ENCODE measurements at regions not wholly inside any gene's neighbourhood (a gene's known extent, or its start where the extent isn't known, plus 50 kb on each side); places are given as distances from the start of the nearest gene placed in this dataset.

GRCh38 chr7:3201306-3201705, 99.7 kb upstream of the SDK1 start:
- no peak overlapping the region for H3K23ac ChIP-seq (ENCODE audit: low read depth, low read length, poor library complexity)
- no peak overlapping the region for H3K4me3 ChIP-seq (ENCODE audit: low read length in 2 of 2)
- no CpG with 5 or more reads among the region's 1 CpG for WGBS, 2 donors (ENCODE audit: extremely low coverage in 2 of 2, insufficient read length in 2 of 2, insufficient replicate concordance in 1 of 2)
- H3K9ac ChIP-seq (ENCODE audit: low read depth, low read length, poor library complexity), result no peak overlapping the region
- no peak overlapping the region for H4K91ac ChIP-seq (ENCODE audit: low read depth, low read length, poor library complexity)
- no peak overlapping the region for H3K27ac ChIP-seq (replicated peaks; ENCODE audit: low read length)
- H3K14ac ChIP-seq (ENCODE audit: low read length), result no peak overlapping the region
- no peak overlapping the region for H4K8ac ChIP-seq (ENCODE audit: low read depth, low read length)
- no peak overlapping the region for H2AFZ ChIP-seq (ENCODE audit: low read length)
- H3K36me3 ChIP-seq (replicated peaks in 1 of 2; ENCODE audit: control insufficient read depth in 2 of 2, insufficient read depth in 2 of 2, low read length in 2 of 2), result no peaks in the 10 kb centered on the region
- H2AK5ac ChIP-seq (ENCODE audit: low read depth, low read length), result no peak overlapping the region
- H2BK5ac ChIP-seq (ENCODE audit: low read length), result no peak overlapping the region
- no peak overlapping the region for H2BK15ac ChIP-seq (ENCODE audit: low read length)
- no peaks in the 10 kb centered on the region for H3K27me3 ChIP-seq (ENCODE audit: control insufficient read depth in 3 of 3, insufficient read depth in 3 of 3, low read depth in 1 of 3, low read length in 3 of 3)
- no peaks in the 10 kb centered on the region for H3K79me1 ChIP-seq (ENCODE audit: low read depth, low read length)
- H2BK12ac ChIP-seq (ENCODE audit: low read length), result no peak overlapping the region
- no peak overlapping the region for H3K4me2 ChIP-seq (ENCODE audit: insufficient read depth, low read length, poor library complexity, severe bottlenecking)
- no peak overlapping the region for H3K18ac ChIP-seq (ENCODE audit: low read length)
- peaks cover 0 to 1% of the 10 kb centered on the region in 2 donors for H3K4me1 ChIP-seq (ENCODE audit: control insufficient read depth in 2 of 2, insufficient read depth in 1 of 2, low read depth in 1 of 2, low read length in 2 of 2)
- H2BK120ac ChIP-seq (ENCODE audit: low read depth, low read length), result no peak overlapping the region
- H3K4ac ChIP-seq (ENCODE audit: low read length), result no peak overlapping the region
- H3K9me3 ChIP-seq (replicated peaks in 1 of 2; ENCODE audit: control insufficient read depth in 2 of 2, insufficient read depth in 1 of 2, low read depth in 1 of 2, low read length in 2 of 2), result peaks cover 4 to 19% of the 10 kb centered on the region in 2 donors
- DNase-seq (ENCODE audit: low spot score), result no peak

DNA sequence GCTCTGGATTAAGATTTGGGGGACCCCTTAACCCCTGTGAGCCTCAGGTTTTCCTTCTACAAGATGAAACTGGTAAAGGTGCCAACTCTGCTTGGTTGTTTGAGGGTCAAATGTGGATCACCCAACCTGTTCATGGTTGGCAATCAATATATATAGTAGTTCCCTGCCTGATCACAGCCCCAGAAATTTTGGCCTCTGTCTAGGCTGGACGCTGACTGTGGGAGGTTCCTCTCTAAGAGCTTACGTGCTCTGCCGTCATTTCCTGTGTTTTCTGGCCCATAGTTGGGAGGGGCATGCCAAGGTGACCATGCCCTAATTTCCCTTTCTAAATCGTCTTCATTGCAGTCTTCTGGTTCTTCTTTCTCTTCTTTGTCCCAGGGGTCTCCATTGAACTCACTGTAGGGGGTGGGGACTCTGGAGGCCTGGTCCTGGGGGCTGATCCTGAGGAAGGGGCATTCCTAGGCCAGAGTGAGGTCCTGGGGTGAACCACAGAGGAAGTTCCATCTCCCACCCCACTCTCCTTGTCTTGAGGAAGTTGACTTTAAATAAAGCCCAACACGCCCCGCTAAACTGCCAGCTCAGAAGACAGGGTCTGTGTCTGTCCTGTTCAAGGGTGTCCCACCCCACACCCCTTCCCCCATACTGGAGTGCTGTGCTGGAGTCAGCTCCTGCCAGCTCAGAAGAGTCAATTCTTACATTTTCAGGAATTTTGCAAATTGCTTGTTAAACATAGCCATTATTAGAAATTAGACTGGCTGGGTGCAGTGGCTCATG, 98.9 kb upstream of the SDK1 start:
- Histone ChIP-seq H2BK12ac (ENCODE audit: low read length) (no peak overlapping the region), H3K9ac (ENCODE audit: low read depth, low read length, poor library complexity) (no peak overlapping the region), H4K91ac (ENCODE audit: low read depth, low read length, poor library complexity) (no peak overlapping the region), H2BK120ac (ENCODE audit: low read depth, low read length) (no peak overlapping the region), H2BK5ac (ENCODE audit: low read length) (no peak overlapping the region), H3K79me1 (ENCODE audit: low read depth, low read length) (no peaks in the 10 kb centered on the region), H3K36me3 (replicated peaks in 1 of 2; ENCODE audit: control insufficient read depth in 2 of 2, insufficient read depth in 2 of 2, low read length in 2 of 2) (no peaks in the 10 kb centered on the region), H4K8ac (ENCODE audit: low read depth, low read length) (no peak overlapping the region), H3K4me3 (ENCODE audit: low read length in 2 of 2) (no peak overlapping the region), H3K4ac (ENCODE audit: low read length) (no peak overlapping the region), H2AK5ac (ENCODE audit: low read depth, low read length) (no peak overlapping the region), H3K27ac (replicated peaks; ENCODE audit: low read length) (no peak overlapping the region), H3K23ac (ENCODE audit: low read depth, low read length, poor library complexity) (no peak overlapping the region), H3K27me3 (ENCODE audit: control insufficient read depth in 3 of 3, insufficient read depth in 3 of 3, low read depth in 1 of 3, low read length in 3 of 3) (no peaks in the 10 kb centered on the region), H3K9me3 (replicated peaks in 1 of 2; ENCODE audit: control insufficient read depth in 2 of 2, insufficient read depth in 1 of 2, low read depth in 1 of 2, low read length in 2 of 2) (peaks cover 2 to 19% of the 10 kb centered on the region in 2 donors), H2BK15ac (ENCODE audit: low read length) (no peak overlapping the region), H2AFZ (ENCODE audit: low read length) (peak overlapping the region; percentile 24), H3K14ac (ENCODE audit: low read length) (no peak overlapping the region), H3K4me1 (ENCODE audit: control insufficient read depth in 2 of 2, insufficient read depth in 1 of 2, low read depth in 1 of 2, low read length in 2 of 2) (no peaks in the 10 kb centered on the region), H3K18ac (ENCODE audit: low read length) (no peak overlapping the region), H3K4me2 (ENCODE audit: insufficient read depth, low read length, poor library complexity, severe bottlenecking) (no peak overlapping the region)
- no peak for DNase-seq (ENCODE audit: low spot score)
- WGBS, 2 donors (ENCODE audit: extremely low coverage in 2 of 2, insufficient read length in 2 of 2, insufficient replicate concordance in 1 of 2), result no CpG with 5 or more reads among the region's 6 CpGs

DNA sequence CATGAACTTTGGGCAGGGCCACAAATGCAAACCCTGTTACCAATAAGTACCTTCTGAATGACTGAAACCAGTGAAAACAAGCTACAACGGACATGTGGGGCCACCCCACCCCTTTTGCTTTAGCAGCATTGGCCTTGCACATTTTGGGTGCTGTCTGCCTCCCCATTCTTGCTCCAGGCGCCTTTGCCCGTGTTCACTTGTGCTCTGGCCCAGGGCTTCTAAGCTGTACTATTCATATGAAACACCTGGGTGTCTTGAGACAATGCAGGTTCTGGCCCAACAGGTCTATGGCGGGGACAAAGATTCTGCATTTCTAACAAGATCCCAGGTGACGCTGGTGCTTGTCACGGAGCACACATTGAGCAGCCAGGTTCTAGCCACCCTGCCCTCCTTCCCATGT, 96.5 kb upstream of the SDK1 start:
- Histone ChIP-seq H3K36me3 (replicated peaks in 1 of 2; ENCODE audit: control insufficient read depth in 2 of 2, insufficient read depth in 2 of 2, low read length in 2 of 2) (no peaks in the 10 kb centered on the region), H4K91ac (ENCODE audit: low read depth, low read length, poor library complexity) (no peak overlapping the region), H4K8ac (ENCODE audit: low read depth, low read length) (no peak overlapping the region), H2BK15ac (ENCODE audit: low read length) (no peak overlapping the region), H2BK120ac (ENCODE audit: low read depth, low read length) (no peak overlapping the region), H2AK5ac (ENCODE audit: low read depth, low read length) (no peak overlapping the region), H3K14ac (ENCODE audit: low read length) (no peak overlapping the region), H3K27ac (replicated peaks; ENCODE audit: low read length) (no peak overlapping the region), H3K4me1 (ENCODE audit: control insufficient read depth in 2 of 2, insufficient read depth in 1 of 2, low read depth in 1 of 2, low read length in 2 of 2) (no peaks in the 10 kb centered on the region), H3K4ac (ENCODE audit: low read length) (no peak overlapping the region), H3K79me1 (ENCODE audit: low read depth, low read length) (no peaks in the 10 kb centered on the region), H2BK5ac (ENCODE audit: low read length) (no peak overlapping the region), H3K18ac (ENCODE audit: low read length) (no peak overlapping the region), H3K23ac (ENCODE audit: low read depth, low read length, poor library complexity) (no peak overlapping the region), H3K9me3 (replicated peaks in 1 of 2; ENCODE audit: control insufficient read depth in 2 of 2, insufficient read depth in 1 of 2, low read depth in 1 of 2, low read length in 2 of 2) (peaks cover 2 to 11% of the 10 kb centered on the region in 2 donors), H3K27me3 (ENCODE audit: control insufficient read depth in 3 of 3, insufficient read depth in 3 of 3, low read depth in 1 of 3, low read length in 3 of 3) (no peaks in the 10 kb centered on the region), H2BK12ac (ENCODE audit: low read length) (no peak overlapping the region), H3K4me3 (ENCODE audit: low read length in 2 of 2) (no peak overlapping the region), H2AFZ (ENCODE audit: low read length) (no peak overlapping the region), H3K9ac (ENCODE audit: low read depth, low read length, poor library complexity) (no peak overlapping the region), H3K4me2 (ENCODE audit: insufficient read depth, low read length, poor library complexity, severe bottlenecking) (no peak overlapping the region)
- no CpG with 5 or more reads among the region's 6 CpGs for WGBS, 2 donors (ENCODE audit: extremely low coverage in 2 of 2, insufficient read length in 2 of 2, insufficient replicate concordance in 1 of 2)
- no peak for DNase-seq (ENCODE audit: low spot score)

DNA sequence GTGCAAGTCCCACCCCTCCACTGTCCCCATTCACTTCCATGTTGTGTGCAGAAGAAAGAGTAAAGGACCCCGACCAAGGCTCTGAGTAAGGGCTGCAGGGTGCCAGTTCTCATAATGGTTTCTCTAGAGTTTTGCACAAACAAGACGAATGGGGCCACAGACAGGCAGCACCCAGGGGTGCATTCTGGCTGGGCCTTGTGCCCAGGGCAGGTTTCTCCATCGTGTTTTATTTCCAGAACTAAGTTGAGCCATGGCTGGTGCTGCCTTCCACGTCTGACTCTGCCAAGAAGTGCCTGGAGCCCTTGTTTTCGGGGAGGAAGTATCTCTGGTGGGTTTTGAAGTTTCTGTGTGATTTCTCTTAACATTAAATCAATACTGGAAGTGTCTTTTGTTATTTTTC, 95.0 kb upstream of the SDK1 start:
- Histone ChIP-seq H3K27me3 (ENCODE audit: control insufficient read depth in 3 of 3, insufficient read depth in 3 of 3, low read depth in 1 of 3, low read length in 3 of 3) (no peaks in the 10 kb centered on the region), H2BK12ac (ENCODE audit: low read length) (no peak overlapping the region), H3K27ac (replicated peaks; ENCODE audit: low read length) (no peak overlapping the region), H2AK5ac (ENCODE audit: low read depth, low read length) (no peak overlapping the region), H2AFZ (ENCODE audit: low read length) (no peak overlapping the region), H3K14ac (ENCODE audit: low read length) (no peak overlapping the region), H3K4ac (ENCODE audit: low read length) (no peak overlapping the region), H4K8ac (ENCODE audit: low read depth, low read length) (no peak overlapping the region), H3K9ac (ENCODE audit: low read depth, low read length, poor library complexity) (no peak overlapping the region), H3K18ac (ENCODE audit: low read length) (no peak overlapping the region), H3K4me2 (ENCODE audit: insufficient read depth, low read length, poor library complexity, severe bottlenecking) (no peak overlapping the region), H2BK15ac (ENCODE audit: low read length) (no peak overlapping the region), H3K4me1 (ENCODE audit: control insufficient read depth in 2 of 2, insufficient read depth in 1 of 2, low read depth in 1 of 2, low read length in 2 of 2) (no peaks in the 10 kb centered on the region), H3K36me3 (replicated peaks in 1 of 2; ENCODE audit: control insufficient read depth in 2 of 2, insufficient read depth in 2 of 2, low read length in 2 of 2) (no peaks in the 10 kb centered on the region), H4K91ac (ENCODE audit: low read depth, low read length, poor library complexity) (no peak overlapping the region), H2BK5ac (ENCODE audit: low read length) (no peak overlapping the region), H3K23ac (ENCODE audit: low read depth, low read length, poor library complexity) (no peak overlapping the region), H3K79me1 (ENCODE audit: low read depth, low read length) (no peaks in the 10 kb centered on the region), H2BK120ac (ENCODE audit: low read depth, low read length) (no peak overlapping the region), H3K4me3 (ENCODE audit: low read length in 2 of 2) (no peak overlapping the region), H3K9me3 (replicated peaks in 1 of 2; ENCODE audit: control insufficient read depth in 2 of 2, insufficient read depth in 1 of 2, low read depth in 1 of 2, low read length in 2 of 2) (peaks cover 0 to 4% of the 10 kb centered on the region in 2 donors)
- no CpG with 5 or more reads among the region's 5 CpGs for WGBS, 2 donors (ENCODE audit: extremely low coverage in 2 of 2, insufficient read length in 2 of 2, insufficient replicate concordance in 1 of 2)
- no peak for DNase-seq (ENCODE audit: low spot score)
